HepG2 (cell line): ENCODE measurements at regions not wholly inside any gene's neighbourhood (a gene's known extent, or its start where the extent isn't known, plus 50 kb on each side); places are given as distances from the start of the nearest gene placed in this dataset.

Experiments used
- GMEB1 ChIP-seq: sonication (generic); formaldehyde crosslinking; IDR thresholded peaks from 2 replicates; pipeline ENCODE4 v1.5.1; 2020; ENCODE audit warnings: missing genetic modification reagents, mild to moderate bottlenecking, borderline replicate concordance
- SKIL ChIP-seq: sonication (generic); formaldehyde crosslinking; IDR thresholded peaks from 2 replicates; pipeline ENCODE4 v1.8.0; 2022; ENCODE audit warnings: missing genetic modification reagents, mild to moderate bottlenecking, moderate library complexity, borderline replicate concordance
- THAP11 ChIP-seq: IDR thresholded peaks from 2 replicates; pipeline ENCODE4 v1.6.1; 2016; ENCODE audit warnings: missing biosample characterization, missing genetic modification reagents
- ZNF318 ChIP-seq: sonication (generic); formaldehyde crosslinking; IDR thresholded peaks from 2 replicates; pipeline ENCODE4 v1.4.0; 2020; ENCODE audit warnings: mild to moderate bottlenecking, missing genetic modification reagents
- ZNF34 ChIP-seq: sonication (generic); formaldehyde crosslinking; IDR thresholded peaks from 2 replicates; pipeline ENCODE4 v1.4.0; 2020; ENCODE audit warnings: mild to moderate bottlenecking, missing genetic modification reagents, borderline replicate concordance
- ZNF747 ChIP-seq: sonication (generic); formaldehyde crosslinking; IDR thresholded peaks from 2 replicates; pipeline ENCODE4 v1.8.1; 2023; ENCODE audit warnings: missing genetic modification reagents, mild to moderate bottlenecking, borderline replicate concordance
- ZSCAN20 ChIP-seq: sonication (generic); formaldehyde crosslinking; IDR thresholded peaks from 2 replicates; pipeline ENCODE4 v1.4.0; 2020; ENCODE audit warnings: missing genetic modification reagents, mild to moderate bottlenecking, borderline replicate concordance

GRCh38 chr14:49950275-49951228 lies 57.7 kb downstream of the ARF6 start (continued):
- TF ChIP-seq ZSCAN20 (no peak), GMEB1 (no peak), ZNF747 (CRISPR knock-in tag) (no peak), SKIL (CRISPR knock-in tag) (no peak), THAP11 (CRISPR knock-in tag) (no peak), ZNF34 (CRISPR knock-in tag) (no peak), ZNF318 (CRISPR knock-in tag) (no peak)
